ENCODE measurements at regions not wholly inside any gene's neighbourhood (a gene's known extent, or its start where the extent isn't known, plus 50 kb on each side); places are given as distances from the start of the nearest gene placed in this dataset.

- no peak overlapping the region for H3K4me3 ChIP-seq
- no peak overlapping the region for H3K27ac ChIP-seq
- no peaks in the 10 kb centered on the region for H3K9me3 ChIP-seq
- no peaks in the 10 kb centered on the region for H3K27me3 ChIP-seq (ENCODE audit: insufficient read depth in 3 of 3, low read length in 2 of 3)
- H3K4me1 ChIP-seq = no peaks in the 10 kb centered on the region
- DNase-seq (no peak), ATAC-seq (no peak)
- intact Hi-C loops (cut with DNase I) = no loop called here
- WGBS, 3 donors = 77 to 85% (median 81%) methylated on average over 5 of the region's 5 CpGs
- no peak for TF ChIP-seq CTCF (IDR thresholded peaks at IDR 0.05)
- H3K36me3 ChIP-seq (ENCODE audit: insufficient read depth in 1 of 2, low read depth in 1 of 2) = no peaks in the 10 kb centered on the region
Measured at GRCh38 chr9:91147079-91147708, 214.5 kb downstream of the AUH start.

- Histone ChIP-seq H3K4me1 (no peaks in the 10 kb centered on the region), H3K27ac (no peak overlapping the region), H3K4me3 (no peak overlapping the region), H3K36me3 (ENCODE audit: insufficient read depth in 1 of 2, low read depth in 1 of 2) (no peaks in the 10 kb centered on the region), H3K27me3 (ENCODE audit: insufficient read depth in 3 of 3, low read length in 2 of 3) (no peaks in the 10 kb centered on the region), H3K9me3 (no peaks in the 10 kb centered on the region)
- DNase-seq (no peak), ATAC-seq (no peak)
- TF ChIP-seq CTCF (IDR thresholded peaks at IDR 0.05) = no peak
- intact Hi-C loops (cut with DNase I) = no loop called here
- 31 to 37% (median 34%) methylated on average over 4 of the region's 4 CpGs for WGBS, 3 donors
Measured at GRCh38 chr9:91148306-91148705, 213.4 kb downstream of the AUH start.

DNA sequence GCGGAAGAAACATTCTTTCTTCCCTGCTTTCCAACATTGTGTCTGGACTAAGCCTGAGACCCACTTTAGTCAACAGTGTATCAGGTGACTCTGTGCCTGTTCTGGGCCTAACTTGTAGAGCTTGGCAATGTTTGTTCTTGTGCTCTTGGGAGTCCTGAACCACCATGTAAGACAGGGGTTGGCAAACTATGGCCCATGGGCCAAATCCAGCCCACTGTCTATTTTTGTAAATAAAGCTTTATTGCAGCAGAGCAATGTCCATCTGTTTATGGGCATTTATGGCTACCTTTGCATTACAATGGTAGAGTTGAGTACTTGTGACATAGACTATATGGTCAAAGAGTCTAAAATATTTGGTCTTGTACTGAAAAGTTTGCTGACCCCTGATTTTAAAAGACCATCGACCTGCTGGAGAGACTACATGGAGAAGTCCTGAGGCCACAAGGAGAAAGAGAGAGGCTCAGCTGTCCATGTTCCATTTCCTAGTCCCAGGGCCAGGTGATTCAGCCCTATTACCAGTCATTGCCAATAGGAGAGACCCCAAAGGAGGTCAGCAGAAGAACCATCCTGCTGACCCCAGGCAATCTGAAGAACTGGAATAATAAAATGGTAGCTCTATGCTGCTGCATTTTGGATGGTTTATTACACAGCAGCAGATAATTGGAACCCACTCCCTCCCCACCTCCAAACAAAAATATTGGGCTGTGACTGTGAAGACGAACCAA is 211.3 kb downstream of the AUH start:
- no peaks in the 10 kb centered on the region for H3K4me1 ChIP-seq
- no peak overlapping the region for H3K27ac ChIP-seq
- intact Hi-C loops (cut with DNase I) = no loop called here
- H3K27me3 ChIP-seq (ENCODE audit: insufficient read depth in 3 of 3, low read length in 2 of 3) = no peaks in the 10 kb centered on the region
- DNase-seq (no peak), ATAC-seq (no peak)
- no peaks in the 10 kb centered on the region for H3K9me3 ChIP-seq
- TF ChIP-seq CTCF (IDR thresholded peaks at IDR 0.05) = no peak
- H3K36me3 ChIP-seq (ENCODE audit: insufficient read depth in 1 of 2, low read depth in 1 of 2) = no peaks in the 10 kb centered on the region
- no peak overlapping the region for H3K4me3 ChIP-seq
- 89 to 92% (median 90%) methylated on average over 3 of the region's 3 CpGs for WGBS, 3 donors

DNA sequence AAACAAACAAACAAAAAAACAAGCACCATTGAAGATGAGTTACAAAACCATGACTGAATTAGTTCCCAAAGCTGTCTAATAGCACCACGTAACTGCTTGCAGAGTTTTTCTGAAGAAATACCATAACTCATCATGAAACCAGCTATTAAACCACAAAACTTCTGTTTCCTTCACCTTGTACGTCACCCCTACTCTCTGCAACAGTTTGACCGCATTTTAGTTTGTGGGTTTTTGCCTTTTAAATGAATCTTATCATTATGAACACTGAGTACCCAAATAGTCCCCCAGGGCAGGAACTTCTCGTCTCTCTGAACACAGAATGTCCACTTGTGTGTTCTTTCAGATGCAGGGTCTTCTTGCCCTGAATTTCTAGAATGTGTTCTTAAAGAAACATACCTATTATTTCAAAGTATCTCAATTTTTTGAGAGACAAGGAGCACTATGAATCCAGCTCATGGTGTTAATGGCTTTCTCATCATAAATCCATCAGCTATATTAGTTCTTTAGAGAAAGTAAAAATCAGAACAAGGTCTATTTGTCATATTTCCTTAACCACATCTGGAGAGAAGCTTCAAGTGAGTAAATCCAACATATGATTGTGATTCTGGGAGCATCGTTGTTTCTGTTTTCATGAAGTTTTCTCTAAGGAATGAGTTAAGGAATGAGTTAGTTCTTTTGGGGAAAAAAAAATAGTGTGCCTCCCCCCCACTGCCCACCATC is 210.6 kb downstream of the AUH start:
- WGBS, 3 donors = 77 to 83% (median 81%) methylated on average over 5 of the region's 5 CpGs

More for the DNA sequence above, 210.6 kb downstream of the AUH start:
- intact Hi-C loops (cut with DNase I) = no loop called here
- no peaks in the 10 kb centered on the region for H3K27me3 ChIP-seq (ENCODE audit: insufficient read depth in 3 of 3, low read length in 2 of 3)
- no peaks in the 10 kb centered on the region for H3K4me1 ChIP-seq
- no peaks in the 10 kb centered on the region for H3K9me3 ChIP-seq
- H3K27ac ChIP-seq = no peak overlapping the region
- H3K4me3 ChIP-seq = no peak overlapping the region
- ATAC-seq (no peak), DNase-seq (no peak)
- H3K36me3 ChIP-seq (ENCODE audit: insufficient read depth in 1 of 2, low read depth in 1 of 2) = no peaks in the 10 kb centered on the region
- TF ChIP-seq CTCF (IDR thresholded peaks at IDR 0.05) = no peak
